ENCODE measurements at regions not wholly inside any gene's neighbourhood (a gene's known extent, or its start where the extent isn't known, plus 50 kb on each side); places are given as distances from the start of the nearest gene placed in this dataset.

GRCh38 chr6:53446151-53446550 lies 97.4 kb upstream of the ELOVL5 start:
- no peak overlapping the region for H3K27ac Mint-ChIP-seq
- POLR2A ChIA-PET: no interaction called here
- H3K4me1 Mint-ChIP-seq (ENCODE audit: low read depth): peaks cover 2% of the 10 kb centered on the region
- peaks cover 9% of the 10 kb centered on the region for H3K27me3 Mint-ChIP-seq
- CTCF ChIA-PET: no interaction called here
- intact Hi-C loops (cut with micrococcal nuclease): no loop called here
- DNase-seq: no peak
- no peak overlapping the region for H3K4me3 Mint-ChIP-seq
- H3K36me3 Mint-ChIP-seq: no peaks in the 10 kb centered on the region
- peaks cover 2% of the 10 kb centered on the region for H3K9me3 Mint-ChIP-seq

GRCh38 chr6:53441761-53442160 lies 93.0 kb upstream of the ELOVL5 start:
- Mint-ChIP-seq H3K4me1 (ENCODE audit: low read depth) (peaks cover 15% of the 10 kb centered on the region), H3K27ac (no peak overlapping the region), H3K4me3 (no peak overlapping the region), H3K9me3 (no peaks in the 10 kb centered on the region), H3K27me3 (peaks cover 11% of the 10 kb centered on the region), H3K36me3 (no peaks in the 10 kb centered on the region)
- DNase-seq: no peak
- CTCF ChIA-PET: interaction anchor here (0.6 kb wide), 1 partner anchor 269 kb away, joined by 4 read pairs; no protein-coding TSS in a partner anchor
- intact Hi-C loops (cut with micrococcal nuclease): loop anchor here (1.0 kb wide), 1 partner anchor 14 kb away; no protein-coding TSS in a partner anchor
- POLR2A ChIA-PET: interaction anchor here (2.9 kb wide), 1 partner anchor 15 kb away, joined by 14 read pairs; no protein-coding TSS in a partner anchor

GRCh38 chr6:53441035-53441493 lies 92.3 kb upstream of the ELOVL5 start:
- H3K36me3 Mint-ChIP-seq: no peaks in the 10 kb centered on the region
- no peak overlapping the region for H3K27ac Mint-ChIP-seq
- DNase-seq: peak; percentile 21
- ChIA-PET CTCF (interaction anchor here (0.6 to 3.1 kb wide), 3 partner anchors 13 to 270 kb away, joined by 4 to 11 read pairs (median 10); no protein-coding TSS in a partner anchor), POLR2A (interaction anchor here (2.9 kb wide), 1 partner anchor 14 kb away, joined by 14 read pairs; no protein-coding TSS in a partner anchor)
- H3K4me1 Mint-ChIP-seq (ENCODE audit: low read depth): peaks cover 19% of the 10 kb centered on the region
- H3K27me3 Mint-ChIP-seq: peaks cover 11% of the 10 kb centered on the region
- no peaks in the 10 kb centered on the region for H3K9me3 Mint-ChIP-seq
- no peak overlapping the region for H3K4me3 Mint-ChIP-seq
- intact Hi-C loops (cut with micrococcal nuclease): loop anchor here (1.0 kb wide), 1 partner anchor 14 kb away; no protein-coding TSS in a partner anchor

- H3K27ac Mint-ChIP-seq: no peak overlapping the region
- POLR2A ChIA-PET: interaction anchor here (2.9 kb wide), 1 partner anchor 13 kb away, joined by 14 read pairs; no protein-coding TSS in a partner anchor
- intact Hi-C loops (cut with micrococcal nuclease): no loop called here
- H3K4me3 Mint-ChIP-seq: no peak overlapping the region
- peaks cover 11% of the 10 kb centered on the region for H3K27me3 Mint-ChIP-seq
- peaks cover 19% of the 10 kb centered on the region for H3K4me1 Mint-ChIP-seq (ENCODE audit: low read depth)
- H3K9me3 Mint-ChIP-seq: no peaks in the 10 kb centered on the region
- no peaks in the 10 kb centered on the region for H3K36me3 Mint-ChIP-seq
- CTCF ChIA-PET: interaction anchor here (1.0 to 3.1 kb wide), 7 partner anchors 11 to 285 kb away, joined by 3 to 11 read pairs (median 6); no protein-coding TSS in a partner anchor
- no peak for DNase-seq
Observed at GRCh38 chr6:53440336-53440945, 91.7 kb upstream of the ELOVL5 start.

GRCh38 chr6:53439556-53439955 lies 90.8 kb upstream of the ELOVL5 start:
- intact Hi-C loops (cut with micrococcal nuclease): no loop called here

GRCh38 chr6:53437557-53438202 lies 88.9 kb upstream of the ELOVL5 start:
- POLR2A ChIA-PET: interaction anchor here (1.5 kb wide), 1 partner anchor 78 kb away, joined by 5 read pairs; no protein-coding TSS in a partner anchor
- intact Hi-C loops (cut with micrococcal nuclease): loop anchor here (1.0 to 2.0 kb wide), 3 partner anchors 47 to 265 kb away; no protein-coding TSS in a partner anchor

More at GRCh38 chr6:53439556-53439955, 90.8 kb upstream of the ELOVL5 start:
- no peak for DNase-seq
- Mint-ChIP-seq H3K36me3 (no peaks in the 10 kb centered on the region), H3K27ac (no peak overlapping the region), H3K27me3 (peaks cover 11% of the 10 kb centered on the region), H3K4me1 (ENCODE audit: low read depth) (peaks cover 19% of the 10 kb centered on the region), H3K9me3 (no peaks in the 10 kb centered on the region), H3K4me3 (no peak overlapping the region)
- ChIA-PET CTCF (interaction anchor here (1.3 to 3.1 kb wide), 7 partner anchors 12 to 286 kb away, joined by 3 to 11 read pairs (median 4); no protein-coding TSS in a partner anchor), POLR2A (no interaction called here)

GRCh38 chr6:53436526-53437303 lies 88.0 kb upstream of the ELOVL5 start:
- no peak overlapping the region for H3K27ac Mint-ChIP-seq
- H3K4me3 Mint-ChIP-seq: no peak overlapping the region
- intact Hi-C loops (cut with micrococcal nuclease): loop anchor here (1.0 to 2.0 kb wide), 3 partner anchors 48 to 264 kb away; no protein-coding TSS in a partner anchor
- peaks cover 24% of the 10 kb centered on the region for H3K4me1 Mint-ChIP-seq (ENCODE audit: low read depth)
- no peak for DNase-seq
- H3K9me3 Mint-ChIP-seq: no peaks in the 10 kb centered on the region
- POLR2A ChIA-PET: interaction anchor here (1.5 kb wide), 1 partner anchor 77 kb away, joined by 5 read pairs; no protein-coding TSS in a partner anchor
- CTCF ChIA-PET: interaction anchor here (0.6 to 1.7 kb wide), 14 partner anchors 9 to 291 kb away, joined by 3 to 13 read pairs (median 3); no protein-coding TSS in a partner anchor
- peaks cover 4% of the 10 kb centered on the region for H3K27me3 Mint-ChIP-seq
- no peaks in the 10 kb centered on the region for H3K36me3 Mint-ChIP-seq

More at GRCh38 chr6:53437557-53438202, 88.9 kb upstream of the ELOVL5 start:
- H3K4me3 Mint-ChIP-seq: no peak overlapping the region
- H3K9me3 Mint-ChIP-seq: no peaks in the 10 kb centered on the region
- H3K27me3 Mint-ChIP-seq: peaks cover 7% of the 10 kb centered on the region
- CTCF ChIA-PET: interaction anchor here (0.6 to 2.7 kb wide), 14 partner anchors 10 to 290 kb away, joined by 3 to 13 read pairs (median 4); no protein-coding TSS in a partner anchor
- peaks cover 21% of the 10 kb centered on the region for H3K4me1 Mint-ChIP-seq (ENCODE audit: low read depth)
- H3K27ac Mint-ChIP-seq: no peak overlapping the region
- no peaks in the 10 kb centered on the region for H3K36me3 Mint-ChIP-seq
- DNase-seq: peak; percentile 36

- Mint-ChIP-seq H3K36me3 (no peaks in the 10 kb centered on the region), H3K27ac (no peak overlapping the region), H3K4me3 (no peak overlapping the region), H3K27me3 (no peaks in the 10 kb centered on the region), H3K9me3 (no peaks in the 10 kb centered on the region), H3K4me1 (ENCODE audit: low read depth) (peaks cover 30% of the 10 kb centered on the region)
- DNase-seq: no peak
- ChIA-PET POLR2A (no interaction called here), CTCF (interaction anchor here (0.6 to 2.5 kb wide), 3 partner anchors 204 to 286 kb away, joined by 3 to 11 read pairs (median 3); no protein-coding TSS in a partner anchor)
- intact Hi-C loops (cut with micrococcal nuclease): no loop called here
Observed at GRCh38 chr6:53433951-53434285, 85.2 kb upstream of the ELOVL5 start.

- POLR2A ChIA-PET: no interaction called here
- H3K36me3 Mint-ChIP-seq: no peaks in the 10 kb centered on the region
- H3K27me3 Mint-ChIP-seq: no peaks in the 10 kb centered on the region
- no peak overlapping the region for H3K4me3 Mint-ChIP-seq
- intact Hi-C loops (cut with micrococcal nuclease): no loop called here
- H3K27ac Mint-ChIP-seq: no peak overlapping the region
- CTCF ChIA-PET: interaction anchor here (0.6 to 2.5 kb wide), 3 partner anchors 203 to 286 kb away, joined by 3 to 11 read pairs (median 3); no protein-coding TSS in a partner anchor
- DNase-seq: no peak
- no peaks in the 10 kb centered on the region for H3K9me3 Mint-ChIP-seq
- H3K4me1 Mint-ChIP-seq (ENCODE audit: low read depth): peaks cover 31% of the 10 kb centered on the region
Observed at GRCh38 chr6:53433261-53433950, 84.7 kb upstream of the ELOVL5 start.

- ChIA-PET CTCF (interaction anchor here (2.5 kb wide), 1 partner anchor 260 kb away, joined by 11 read pairs; no protein-coding TSS in a partner anchor), POLR2A (no interaction called here)
- H3K36me3 Mint-ChIP-seq: no peaks in the 10 kb centered on the region
- DNase-seq: no peak
- H3K4me3 Mint-ChIP-seq: no peak overlapping the region
- H3K27me3 Mint-ChIP-seq: no peaks in the 10 kb centered on the region
- intact Hi-C loops (cut with micrococcal nuclease): no loop called here
- no peaks in the 10 kb centered on the region for H3K9me3 Mint-ChIP-seq
- H3K4me1 Mint-ChIP-seq (ENCODE audit: low read depth): peaks cover 34% of the 10 kb centered on the region
- H3K27ac Mint-ChIP-seq: no peak overlapping the region
Observed at GRCh38 chr6:53432318-53433161, 83.8 kb upstream of the ELOVL5 start.

Data from activated CD4-positive, alpha-beta memory T cell treated with anti-CD3 and anti-CD28 coated beads for 36 hours (primary cell).